K562 (cell line): ENCODE measurements at regions not wholly inside any gene's neighbourhood (a gene's known extent, or its start where the extent isn't known, plus 50 kb on each side); places are given as distances from the start of the nearest gene placed in this dataset.

Source experiments
- NFATC3 ChIP-seq: fragments of 450-650 bp; IDR thresholded peaks from 2 replicates; pipeline ENCODE4 v1.6.1; 2017; ENCODE audit warnings: mild to moderate bottlenecking
- PTRF ChIP-seq: fragments of 450-650 bp; IDR thresholded peaks from 2 replicates; pipeline ENCODE4 v1.6.1; 2016; ENCODE audit warnings: mild to moderate bottlenecking, missing genetic modification characterization, missing compliant biosample characterization
- TF ChIP-seq, protein P1 (sequence below): fragments of 450-650 bp; formaldehyde crosslinking; IDR thresholded peaks from 2 replicates; pipeline ENCODE4 v1.4.0; 2020; ENCODE audit warnings: mild to moderate bottlenecking, moderate library complexity
- TF ChIP-seq, protein P2 (sequence below): fragments of 250-450 bp; sonication (Bioruptor Pico); IDR thresholded peaks from 2 replicates; pipeline ENCODE4 v1.4.0; 2020
- TF ChIP-seq, protein P3 (sequence below), 2 experiments: fragments of 450-650 bp; conservative IDR thresholded peaks; 2 replicates each; pipeline ENCODE4 v1.6.1; 2017; ENCODE audit warnings: mild to moderate bottlenecking in 2 of 2, moderate library complexity in 2 of 2
- TF ChIP-seq, protein P4 (sequence below): fragments of 450-650 bp; IDR thresholded peaks from 2 replicates; pipeline ENCODE4 v1.6.1; 2014; ENCODE audit warnings: low read depth, mild to moderate bottlenecking, moderate library complexity, borderline replicate concordance

DNA sequence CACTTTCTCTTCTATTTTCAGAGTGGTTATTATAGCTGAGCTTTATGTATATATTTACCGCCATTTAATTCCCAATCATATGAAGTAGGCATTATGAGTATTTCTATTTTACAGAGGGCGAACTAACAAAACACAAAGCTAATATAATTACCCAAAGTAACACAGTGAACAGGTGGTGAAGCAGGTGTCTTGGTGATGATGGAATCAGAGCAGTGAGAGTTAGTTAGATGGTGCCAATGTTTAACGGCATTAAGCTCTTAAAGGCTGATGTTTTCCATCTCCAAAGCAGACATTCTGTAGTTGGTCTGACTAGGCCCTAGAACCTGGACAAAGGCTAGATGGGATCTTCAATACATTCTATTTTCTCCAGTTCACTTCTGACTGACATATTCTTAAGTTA is 551.1 kb upstream of the SYNCRIP start (continued):
- TF ChIP-seq, protein P1, sequence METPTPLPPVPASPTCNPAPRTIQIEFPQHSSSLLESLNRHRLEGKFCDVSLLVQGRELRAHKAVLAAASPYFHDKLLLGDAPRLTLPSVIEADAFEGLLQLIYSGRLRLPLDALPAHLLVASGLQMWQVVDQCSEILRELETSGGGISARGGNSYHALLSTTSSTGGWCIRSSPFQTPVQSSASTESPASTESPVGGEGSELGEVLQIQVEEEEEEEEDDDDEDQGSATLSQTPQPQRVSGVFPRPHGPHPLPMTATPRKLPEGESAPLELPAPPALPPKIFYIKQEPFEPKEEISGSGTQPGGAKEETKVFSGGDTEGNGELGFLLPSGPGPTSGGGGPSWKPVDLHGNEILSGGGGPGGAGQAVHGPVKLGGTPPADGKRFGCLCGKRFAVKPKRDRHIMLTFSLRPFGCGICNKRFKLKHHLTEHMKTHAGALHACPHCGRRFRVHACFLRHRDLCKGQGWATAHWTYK (CRISPR knock-in tag): no peak
- TF ChIP-seq NFATC3: no peak
- TF ChIP-seq, protein P2, sequence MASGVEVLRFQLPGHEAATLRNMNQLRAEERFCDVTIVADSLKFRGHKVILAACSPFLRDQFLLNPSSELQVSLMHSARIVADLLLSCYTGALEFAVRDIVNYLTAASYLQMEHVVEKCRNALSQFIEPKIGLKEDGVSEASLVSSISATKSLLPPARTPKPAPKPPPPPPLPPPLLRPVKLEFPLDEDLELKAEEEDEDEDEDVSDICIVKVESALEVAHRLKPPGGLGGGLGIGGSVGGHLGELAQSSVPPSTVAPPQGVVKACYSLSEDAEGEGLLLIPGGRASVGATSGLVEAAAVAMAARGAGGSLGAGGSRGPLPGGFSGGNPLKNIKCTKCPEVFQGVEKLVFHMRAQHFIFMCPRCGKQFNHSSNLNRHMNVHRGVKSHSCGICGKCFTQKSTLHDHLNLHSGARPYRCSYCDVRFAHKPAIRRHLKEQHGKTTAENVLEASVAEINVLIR (CRISPR knock-in tag): no peak
- TF ChIP-seq, protein P3, sequence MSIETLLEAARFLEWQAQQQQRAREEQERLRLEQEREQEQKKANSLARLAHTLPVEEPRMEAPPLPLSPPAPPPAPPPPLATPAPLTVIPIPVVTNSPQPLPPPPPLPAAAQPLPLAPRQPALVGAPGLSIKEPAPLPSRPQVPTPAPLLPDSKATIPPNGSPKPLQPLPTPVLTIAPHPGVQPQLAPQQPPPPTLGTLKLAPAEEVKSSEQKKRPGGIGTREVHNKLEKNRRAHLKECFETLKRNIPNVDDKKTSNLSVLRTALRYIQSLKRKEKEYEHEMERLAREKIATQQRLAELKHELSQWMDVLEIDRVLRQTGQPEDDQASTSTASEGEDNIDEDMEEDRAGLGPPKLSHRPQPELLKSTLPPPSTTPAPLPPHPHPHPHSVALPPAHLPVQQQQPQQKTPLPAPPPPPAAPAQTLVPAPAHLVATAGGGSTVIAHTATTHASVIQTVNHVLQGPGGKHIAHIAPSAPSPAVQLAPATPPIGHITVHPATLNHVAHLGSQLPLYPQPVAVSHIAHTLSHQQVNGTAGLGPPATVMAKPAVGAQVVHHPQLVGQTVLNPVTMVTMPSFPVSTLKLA (conservative IDR thresholded peaks at IDR 0.05): no peak
- TF ChIP-seq, protein P4, sequence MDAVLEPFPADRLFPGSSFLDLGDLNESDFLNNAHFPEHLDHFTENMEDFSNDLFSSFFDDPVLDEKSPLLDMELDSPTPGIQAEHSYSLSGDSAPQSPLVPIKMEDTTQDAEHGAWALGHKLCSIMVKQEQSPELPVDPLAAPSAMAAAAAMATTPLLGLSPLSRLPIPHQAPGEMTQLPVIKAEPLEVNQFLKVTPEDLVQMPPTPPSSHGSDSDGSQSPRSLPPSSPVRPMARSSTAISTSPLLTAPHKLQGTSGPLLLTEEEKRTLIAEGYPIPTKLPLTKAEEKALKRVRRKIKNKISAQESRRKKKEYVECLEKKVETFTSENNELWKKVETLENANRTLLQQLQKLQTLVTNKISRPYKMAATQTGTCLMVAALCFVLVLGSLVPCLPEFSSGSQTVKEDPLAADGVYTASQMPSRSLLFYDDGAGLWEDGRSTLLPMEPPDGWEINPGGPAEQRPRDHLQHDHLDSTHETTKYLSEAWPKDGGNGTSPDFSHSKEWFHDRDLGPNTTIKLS: no peak
- TF ChIP-seq PTRF: no peak
- TF ChIP-seq, all 486 proteins: peak for 0
